Stimulated activated CD8-positive, alpha-beta memory T cell treated with anti-CD3 and anti-CD28 coated beads, Interleukin-7, amount 100 ng/mL, for 24 hours (primary cell): ENCODE measurements at regions not wholly inside any gene's neighbourhood (a gene's known extent, or its start where the extent isn't known, plus 50 kb on each side); places are given as distances from the start of the nearest gene placed in this dataset.

Source experiments
- DNase-seq: peaks from one replicate; pipeline ENCODE4 v3.0.0-alpha.2; 2020; ENCODE audit warnings: low read depth

DNA sequence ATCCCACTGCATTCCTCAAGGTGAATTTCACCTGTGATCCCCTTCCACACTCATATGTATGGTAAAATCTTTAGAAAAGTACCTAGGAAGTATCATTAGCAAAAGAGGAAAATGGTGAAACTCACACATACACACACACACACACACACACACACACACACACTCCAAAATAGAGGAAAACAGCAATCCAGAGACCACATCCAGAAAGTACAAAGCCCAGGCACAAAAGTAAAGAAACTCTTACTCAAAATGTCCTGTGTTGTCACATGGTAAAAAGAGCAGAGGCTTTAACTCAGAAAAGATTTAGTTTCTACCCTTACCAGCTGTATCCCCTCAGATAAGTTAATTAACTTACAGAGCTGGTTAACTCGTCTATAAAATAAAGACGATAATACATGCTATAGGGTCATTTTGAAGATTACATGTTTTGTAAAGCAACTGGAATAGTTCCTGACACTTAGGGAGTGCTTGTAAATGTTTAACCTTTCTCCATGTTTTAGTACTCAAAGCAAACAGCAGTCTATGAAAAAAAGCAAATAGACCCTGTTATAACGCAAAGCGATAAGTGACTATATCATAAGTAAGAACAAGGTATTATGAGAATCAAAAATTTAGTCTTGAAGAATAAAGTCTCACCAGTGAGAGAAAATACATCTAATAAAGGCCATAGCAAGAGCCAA, 360.0 kb upstream of the LRATD1 start:
- no peak for DNase-seq

DNA sequence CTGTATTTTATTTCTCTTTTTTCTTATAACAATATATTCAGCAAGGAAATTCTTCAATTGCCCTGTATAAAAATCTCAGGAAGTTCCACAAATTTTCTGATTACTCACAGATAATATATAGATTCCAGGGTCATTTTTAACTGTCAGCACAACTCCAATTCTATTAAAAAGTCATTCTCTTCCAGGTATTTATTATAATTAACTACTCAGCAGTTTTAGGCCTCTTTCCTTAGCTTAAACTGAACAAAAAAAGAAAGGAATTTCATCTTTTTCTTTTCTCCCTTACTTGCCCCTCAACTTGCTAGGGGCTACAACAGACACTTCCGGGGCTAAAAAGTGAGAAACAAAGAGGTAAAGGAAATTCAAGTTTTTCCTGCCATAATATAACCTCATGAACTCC, 358.9 kb upstream of the LRATD1 start:
- DNase-seq, result no peak

DNA sequence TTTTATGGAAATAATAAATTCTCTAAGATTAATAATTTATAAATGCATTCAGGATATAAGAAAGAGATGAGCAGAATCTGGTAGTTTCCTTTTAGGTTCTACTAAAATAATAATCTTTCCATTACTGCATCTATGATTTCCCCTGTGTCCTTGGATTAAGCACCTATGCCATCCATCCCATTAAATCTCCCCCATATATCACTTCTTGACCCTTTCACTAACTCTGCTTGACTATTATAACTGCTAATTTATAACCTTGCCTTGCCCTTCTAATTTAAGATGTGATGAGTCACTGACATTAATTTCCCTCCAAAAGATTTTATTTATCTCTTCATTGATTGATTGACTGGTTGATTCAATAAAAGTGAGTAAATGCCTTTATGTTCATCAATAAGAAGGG, 348.3 kb upstream of the LRATD1 start:
- DNase-seq, result no peak

DNA sequence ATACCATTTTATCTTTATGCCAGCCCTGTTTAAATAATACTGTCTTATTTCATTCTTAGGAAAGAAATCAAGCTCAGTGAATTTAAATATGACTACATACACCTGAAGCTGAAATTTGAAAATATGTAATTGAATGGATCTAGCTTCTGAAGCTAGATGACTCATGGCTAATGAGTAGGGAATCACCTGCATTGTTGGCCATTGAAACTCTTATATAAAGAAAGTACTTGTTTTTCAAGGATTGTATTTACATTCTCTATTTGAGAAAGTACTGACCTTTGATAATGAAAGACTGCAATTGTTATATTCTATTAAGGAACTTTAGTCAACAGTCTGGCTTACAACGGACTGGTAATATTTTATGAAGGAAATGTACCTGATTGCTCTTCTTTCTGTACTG, 346.7 kb upstream of the LRATD1 start:
- DNase-seq, result no peak

DNA sequence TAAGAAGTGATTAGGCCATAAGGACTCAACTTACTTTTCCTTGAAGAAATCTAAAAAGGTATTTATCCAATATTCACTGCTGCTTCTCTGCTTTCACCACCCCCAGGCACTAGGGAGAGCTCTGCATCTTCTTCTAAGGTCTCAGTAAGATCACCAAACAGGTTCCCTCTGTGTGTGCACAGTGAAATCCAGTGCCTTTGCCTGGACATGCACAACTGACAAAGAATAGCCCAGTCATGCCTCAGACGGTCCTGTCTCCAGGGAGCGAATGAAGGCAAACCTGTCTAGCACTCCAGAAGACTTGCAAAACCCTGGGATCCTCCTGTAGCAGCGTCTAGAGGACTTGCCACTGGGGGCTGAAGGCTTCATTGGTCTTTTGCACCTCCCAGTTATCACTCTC, 344.5 kb upstream of the LRATD1 start:
- DNase-seq, result no peak

DNA sequence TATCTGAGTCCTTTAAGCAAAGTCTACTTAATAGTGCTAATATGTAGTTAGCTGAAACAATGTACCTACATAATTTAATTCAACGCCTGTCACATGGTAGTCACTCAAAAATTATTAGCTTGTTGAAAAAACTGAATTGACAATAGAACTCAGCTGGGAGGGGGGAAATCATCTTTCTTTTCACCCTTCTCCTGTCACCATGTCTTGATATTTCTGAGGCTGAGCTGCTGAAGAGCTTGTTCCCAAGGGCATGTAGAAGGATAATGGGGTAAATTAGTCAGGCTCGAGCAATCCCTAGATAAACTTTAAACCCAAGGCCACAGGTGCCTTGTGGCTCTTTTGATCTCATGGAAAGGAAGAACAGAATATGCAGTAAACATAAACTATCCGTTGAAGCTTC, 339.6 kb upstream of the LRATD1 start:
- DNase-seq, result no peak

DNA sequence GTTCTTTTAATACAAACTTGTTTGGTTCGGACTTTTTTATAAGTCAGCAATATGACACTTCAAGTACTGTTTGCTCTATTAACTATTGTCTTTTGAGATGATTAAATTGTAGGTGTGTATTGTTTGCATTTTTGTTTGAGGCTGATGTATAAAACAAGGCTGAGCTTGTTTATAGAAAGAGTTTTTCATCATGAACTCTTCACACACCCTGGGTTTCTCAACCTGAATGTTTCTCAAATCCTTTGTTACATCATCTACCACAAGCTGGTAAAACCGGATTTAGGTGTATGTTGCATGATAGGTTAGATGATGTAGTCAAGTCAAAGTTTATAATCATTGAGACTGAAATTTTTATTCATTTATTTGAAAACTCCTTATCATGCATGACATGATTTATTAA, 335.2 kb upstream of the LRATD1 start:
- DNase-seq, result no peak

DNA sequence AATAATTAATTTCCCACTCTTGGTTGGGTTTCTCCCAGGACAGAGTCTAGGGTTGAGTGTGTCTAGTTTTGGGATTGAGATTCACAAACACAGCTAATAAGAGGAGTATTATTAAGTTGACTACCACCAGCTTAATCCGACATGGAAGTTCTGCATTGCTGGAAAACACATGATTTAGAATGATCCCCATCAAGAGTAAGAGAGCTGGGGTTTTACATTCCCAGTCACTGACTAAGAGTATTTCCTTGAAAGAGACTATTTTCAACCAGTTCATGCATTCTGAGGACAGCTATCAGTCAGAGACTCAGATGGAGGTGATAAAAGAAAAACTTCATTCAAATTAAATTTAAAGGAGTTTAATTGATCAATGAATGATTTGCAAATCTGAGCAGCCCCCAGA, 334.6 kb upstream of the LRATD1 start:
- no peak for DNase-seq

DNA sequence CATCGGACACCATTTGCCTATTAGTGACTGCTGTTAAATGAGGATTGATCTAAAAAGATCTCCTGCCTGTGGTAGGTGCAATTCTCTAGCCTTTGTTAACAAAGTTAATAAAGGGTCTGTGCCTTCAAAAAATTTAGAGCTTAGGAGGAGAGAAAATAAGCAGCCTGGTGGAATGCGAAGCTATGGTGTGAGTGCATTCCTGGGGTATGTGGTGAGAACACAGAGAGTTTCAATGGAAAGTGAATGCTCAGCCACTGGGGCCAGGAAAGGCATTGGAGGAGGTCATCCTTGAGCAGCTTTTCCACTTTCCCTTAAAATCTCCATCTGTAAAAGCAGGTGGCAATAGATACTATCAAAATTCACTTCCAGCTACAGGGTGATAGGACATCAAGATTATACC, 331.2 kb upstream of the LRATD1 start:
- no peak for DNase-seq

DNA sequence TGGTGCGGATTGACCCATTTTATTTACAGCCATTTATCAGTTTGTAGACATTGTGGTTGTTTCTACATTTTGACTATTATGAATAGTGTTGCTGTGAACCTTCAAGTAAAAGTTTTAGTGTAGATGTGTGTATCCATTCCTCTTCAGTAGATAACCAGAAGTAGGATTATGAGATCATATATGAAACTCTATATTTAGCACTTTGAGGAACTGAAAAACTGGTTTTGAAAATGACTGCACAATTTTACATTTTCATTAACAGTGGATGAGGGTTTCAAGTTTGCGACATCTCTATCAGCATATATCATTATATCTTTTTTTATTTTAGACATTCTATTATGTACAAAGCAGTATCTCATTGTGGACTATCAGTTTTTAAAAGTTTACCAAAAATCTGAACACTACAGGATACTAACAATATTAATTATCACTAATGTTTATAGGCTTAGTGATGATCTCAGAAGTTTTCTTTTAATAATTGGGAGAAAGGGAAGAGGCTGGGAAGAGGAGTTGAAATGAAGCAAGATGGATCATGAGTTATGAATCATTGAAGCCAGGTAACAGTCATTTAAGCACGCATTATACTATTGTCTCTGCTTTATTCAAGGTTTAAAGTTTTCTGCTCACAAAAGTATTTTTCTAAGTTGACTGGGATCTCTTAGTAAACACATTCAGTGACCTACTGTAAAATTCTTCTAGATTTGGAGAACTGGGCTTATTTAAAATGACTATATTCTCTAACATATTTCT, 329.0 kb upstream of the LRATD1 start:
- no peak for DNase-seq

DNA sequence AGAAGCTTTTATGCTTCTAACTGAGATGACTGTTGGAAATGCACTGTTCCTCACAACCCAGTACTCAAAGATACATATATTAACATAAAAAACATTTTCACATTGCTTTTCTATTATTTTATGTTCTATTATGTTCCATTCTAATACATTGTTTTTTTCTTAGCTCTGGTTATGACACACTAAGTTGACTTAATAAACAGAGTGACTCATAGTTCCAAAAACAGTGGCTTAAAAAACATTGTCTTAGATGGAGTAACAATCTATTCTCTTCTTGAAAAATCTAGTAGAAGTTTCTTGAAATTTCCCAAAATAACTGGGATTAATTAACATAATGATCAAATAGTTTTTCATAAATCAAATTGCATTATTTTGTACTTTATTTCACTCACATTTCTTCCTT, 328.2 kb upstream of the LRATD1 start:
- no peak for DNase-seq

DNA sequence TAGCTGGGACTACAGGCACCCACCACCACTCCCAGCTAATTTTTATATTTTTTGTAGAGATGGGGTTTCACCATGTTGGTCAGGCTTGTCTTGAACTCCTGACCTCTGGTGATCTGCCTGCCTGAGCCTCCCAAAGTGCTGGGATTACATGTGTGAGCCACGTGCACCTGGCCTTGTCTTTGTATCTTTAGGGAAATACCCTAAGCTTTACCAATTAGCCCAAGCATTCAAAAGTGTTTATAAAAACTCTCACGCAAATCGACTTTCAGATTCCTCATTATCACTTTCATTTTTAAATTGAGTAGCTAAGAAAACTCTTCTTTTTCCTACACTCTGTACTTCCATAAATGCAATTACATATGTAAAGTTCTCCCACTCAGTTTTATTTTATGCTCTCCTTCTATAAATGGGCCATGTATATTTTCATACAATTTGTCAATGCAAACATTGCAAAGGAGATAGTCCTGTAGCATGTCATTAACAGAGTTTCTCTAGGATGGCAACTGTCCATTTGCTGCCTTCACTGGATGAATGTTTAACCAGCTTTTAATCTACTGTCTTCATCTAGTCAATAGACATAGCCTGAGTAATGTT, 326.2 kb upstream of the LRATD1 start:
- no peak for DNase-seq

DNA sequence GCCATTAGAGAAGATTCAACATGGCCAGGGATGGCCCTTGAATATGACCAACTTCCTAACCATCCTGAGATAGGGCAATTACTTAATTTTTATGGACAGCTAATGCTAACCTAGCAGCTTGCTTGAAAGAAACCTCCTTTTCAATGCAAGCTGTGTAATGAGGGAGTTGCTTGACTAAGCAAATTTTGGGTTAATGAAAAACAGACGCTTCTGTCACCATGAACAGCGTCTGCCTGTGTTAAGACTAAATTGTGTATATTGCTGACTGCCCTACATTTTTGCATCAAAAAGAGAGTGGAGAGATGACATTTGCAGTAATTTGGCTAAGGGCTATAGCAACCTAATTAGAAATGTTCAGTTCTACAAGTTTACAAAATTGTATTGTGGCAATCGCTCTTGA, 319.2 kb upstream of the LRATD1 start:
- no peak for DNase-seq

DNA sequence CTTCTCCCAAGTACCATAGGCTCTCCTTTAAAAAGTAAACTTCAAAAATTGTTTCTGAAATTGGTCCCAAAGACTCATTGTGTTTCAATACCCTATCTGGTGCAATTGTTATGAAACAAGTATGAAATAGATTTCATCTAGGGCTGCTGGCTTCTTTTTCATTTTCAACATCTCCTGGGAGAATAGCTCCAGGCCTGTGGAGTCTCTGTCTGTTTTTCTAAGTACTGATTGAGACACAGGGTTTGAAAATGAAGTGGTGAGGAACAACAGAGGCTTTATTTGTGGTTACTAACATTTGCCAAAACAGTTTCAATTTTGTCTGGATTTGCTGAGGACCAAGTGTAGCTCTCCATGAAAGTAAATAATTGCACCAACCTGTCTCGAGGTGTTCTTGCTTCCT, 315.9 kb upstream of the LRATD1 start:
- DNase-seq, result no peak

DNA sequence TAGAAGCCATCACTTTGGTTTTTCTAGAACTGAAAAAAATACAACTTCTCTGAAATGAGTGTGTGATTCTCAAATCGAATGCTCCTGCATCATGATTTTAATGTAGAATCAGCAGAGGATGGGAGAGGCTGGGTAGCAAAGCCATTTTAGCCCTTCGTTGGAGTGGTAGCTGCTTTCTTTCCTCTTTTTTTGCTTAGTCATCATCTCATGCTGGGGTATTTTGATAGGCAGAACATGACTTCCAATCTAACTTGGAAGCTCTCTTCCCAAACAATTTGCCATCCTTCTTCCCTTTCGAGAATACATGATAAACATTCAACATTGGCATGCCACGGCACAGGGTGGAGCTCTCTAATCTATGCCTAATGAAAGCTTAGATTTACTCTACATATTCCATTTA, 311.2 kb upstream of the LRATD1 start:
- DNase-seq, result no peak

DNA sequence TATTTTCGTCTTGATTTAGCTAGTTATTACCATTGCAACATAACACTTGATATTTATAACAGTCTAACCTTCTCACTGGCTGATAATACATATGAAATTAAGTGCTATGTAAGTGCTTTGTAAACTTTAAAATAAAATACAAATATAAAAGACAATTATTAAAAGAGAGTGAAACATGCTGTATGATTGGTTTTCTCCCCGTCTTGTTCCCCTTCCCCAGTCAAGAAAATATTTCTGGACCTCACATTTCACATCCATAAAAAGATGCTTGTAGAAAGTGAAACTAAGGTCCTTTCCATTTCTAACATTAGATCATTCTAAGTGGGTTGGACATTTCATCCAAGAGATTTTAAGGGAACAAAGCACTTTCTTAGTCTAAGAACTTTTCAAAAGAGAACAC, 310.2 kb upstream of the LRATD1 start:
- no peak for DNase-seq

DNA sequence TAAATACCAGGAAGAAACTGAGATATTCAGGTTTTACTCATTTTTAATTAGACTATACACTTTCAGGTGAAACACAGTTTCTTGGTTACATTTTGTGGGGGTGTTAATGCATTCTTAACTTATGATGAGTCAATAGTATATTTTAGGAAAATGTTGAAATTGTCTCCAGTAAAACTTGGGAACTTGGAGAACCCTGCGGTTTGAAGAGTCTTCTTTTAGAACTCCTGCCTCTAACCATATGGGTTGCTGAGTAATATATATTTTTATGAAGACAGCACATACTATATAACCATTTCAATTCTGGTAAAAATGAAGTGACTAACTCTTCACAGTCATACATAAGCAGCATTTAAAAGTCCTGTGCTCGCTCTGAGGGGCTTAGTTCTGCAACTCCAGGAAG, 308.2 kb upstream of the LRATD1 start:
- DNase-seq, result no peak

DNA sequence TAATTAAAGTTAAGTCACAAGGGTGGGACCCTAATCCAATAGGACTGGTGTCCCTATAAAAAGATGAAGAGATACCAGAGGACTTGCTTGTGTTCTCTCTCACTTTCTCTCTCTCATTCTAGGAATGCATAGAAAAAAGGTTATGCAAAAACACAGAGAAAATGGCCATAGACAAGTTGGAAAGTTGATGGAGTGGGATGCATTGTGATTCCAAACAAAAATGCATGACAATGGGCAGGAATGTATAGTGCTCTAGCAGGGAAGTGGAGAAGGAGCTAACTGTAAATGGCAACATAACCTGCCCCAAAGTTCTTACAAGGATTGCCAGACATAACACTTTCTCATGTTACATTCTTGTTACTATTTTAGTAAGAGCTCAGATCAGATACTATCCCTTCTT, 301.6 kb upstream of the LRATD1 start:
- DNase-seq, result no peak

DNA sequence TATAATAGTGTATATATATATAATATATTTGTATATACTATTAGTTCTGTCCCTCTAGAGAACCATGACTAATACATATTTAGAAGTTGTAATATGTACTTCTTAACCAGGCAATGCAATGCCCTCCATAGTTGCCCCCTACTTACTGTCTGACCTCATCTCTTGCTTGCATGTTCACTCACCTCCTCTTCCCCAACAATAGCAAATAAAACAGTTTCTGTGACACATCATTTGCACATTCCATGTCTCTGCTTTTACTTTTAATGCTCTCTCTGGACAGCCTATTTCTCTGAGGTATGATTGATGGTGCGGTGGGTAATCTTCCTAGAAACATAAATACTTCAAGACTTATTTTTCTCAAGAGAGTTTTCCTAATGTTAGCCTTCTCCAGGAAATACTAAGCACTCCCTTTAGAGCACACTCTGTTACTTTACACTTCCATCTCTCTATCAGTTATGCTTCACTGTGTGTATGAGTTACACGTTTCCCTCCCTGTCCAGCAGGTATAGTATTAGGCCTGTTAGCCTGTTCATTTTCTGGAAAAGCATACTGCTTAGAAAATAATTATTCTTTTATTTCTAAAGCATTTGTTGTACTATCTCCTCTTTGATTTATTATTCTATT, 295.6 kb upstream of the LRATD1 start:
- no peak for DNase-seq

DNA sequence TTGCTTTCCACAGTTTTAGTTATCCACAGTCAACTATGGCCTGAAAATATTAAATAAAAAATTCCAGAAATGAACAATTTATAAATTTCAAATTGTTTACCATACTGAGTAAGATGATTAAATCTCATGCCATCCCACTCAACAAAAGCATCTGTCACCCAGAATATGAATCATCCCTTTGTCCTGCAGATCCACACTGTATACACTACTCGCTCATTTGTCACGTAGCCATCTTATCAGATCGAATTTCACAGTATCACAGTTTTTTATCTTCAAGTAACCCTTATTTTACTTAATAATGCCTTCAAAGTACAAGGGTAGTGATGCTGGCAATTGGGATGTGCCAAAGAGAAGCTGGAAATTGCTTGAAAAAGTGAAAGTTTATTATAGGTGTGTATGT, 291.8 kb upstream of the LRATD1 start:
- DNase-seq, result no peak

DNA sequence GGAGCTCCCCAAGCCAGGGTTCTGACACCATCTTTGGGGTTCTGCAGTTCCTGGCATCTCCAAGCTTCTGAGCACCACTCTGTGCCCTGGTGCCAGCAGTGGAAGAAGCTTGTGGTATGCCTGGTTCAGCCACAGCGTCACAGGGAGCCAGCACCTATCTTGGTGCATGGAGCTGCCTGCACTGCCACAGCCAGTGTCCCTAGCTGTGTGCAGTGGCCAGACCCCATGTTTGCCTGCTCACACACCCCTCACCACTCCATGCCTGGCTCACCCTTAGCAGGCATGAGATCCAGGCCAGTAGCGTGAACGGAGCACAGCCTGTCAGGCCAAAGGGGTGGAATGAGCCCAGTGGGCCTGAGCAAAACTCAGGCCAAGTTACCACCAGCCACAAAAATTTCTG, 290.2 kb upstream of the LRATD1 start:
- DNase-seq, result no peak

DNA sequence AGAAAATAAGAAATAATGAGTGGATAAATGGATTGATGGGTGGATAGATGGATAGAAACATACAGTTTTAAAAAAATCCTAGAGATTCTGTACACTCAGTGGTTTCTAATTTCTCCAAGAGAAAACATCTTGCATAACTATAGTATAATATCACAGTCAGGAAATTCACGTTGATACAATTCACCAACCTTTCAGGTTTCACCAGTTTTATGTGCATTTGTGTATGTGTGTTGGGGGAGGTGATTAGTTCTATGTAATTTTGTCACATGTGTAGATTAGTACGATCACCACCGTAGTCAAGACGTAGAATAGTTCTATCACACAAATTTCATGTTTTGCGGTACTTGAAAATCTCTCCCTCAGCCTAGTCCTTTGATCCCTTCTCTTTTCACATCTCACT, 288.2 kb upstream of the LRATD1 start:
- no peak for DNase-seq

DNA sequence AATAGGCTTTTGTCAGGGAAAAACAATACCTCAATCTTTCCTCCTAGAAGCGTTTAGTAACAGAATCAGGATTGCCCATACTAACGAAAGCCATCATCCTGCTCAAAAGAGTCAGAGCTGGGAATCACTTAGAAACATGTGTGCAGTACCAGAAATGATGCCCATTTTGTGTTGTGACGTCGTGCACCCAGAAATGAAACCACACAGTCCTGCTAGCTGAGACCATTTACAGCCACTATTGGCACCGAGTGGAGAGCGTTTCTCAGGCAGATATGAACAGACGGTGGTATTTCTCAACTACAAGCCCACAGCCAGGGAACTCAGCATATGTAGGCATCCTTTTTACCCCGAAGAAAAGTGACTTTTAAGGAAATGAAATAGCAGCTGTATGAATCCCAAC, 284.3 kb upstream of the LRATD1 start:
- DNase-seq, result no peak
